ENCODE measurements at regions not wholly inside any gene's neighbourhood (a gene's known extent, or its start where the extent isn't known, plus 50 kb on each side); places are given as distances from the start of the nearest gene placed in this dataset.

- no peak overlapping the region for H3K4me3 Mint-ChIP-seq
- peaks cover 3% of the 10 kb centered on the region for H3K9me3 Mint-ChIP-seq
- DNase-seq (ENCODE audit: low spot score) (no peak), ATAC-seq (no peak)
- H3K27ac Mint-ChIP-seq: no peak overlapping the region
- no peaks in the 10 kb centered on the region for H3K27me3 Mint-ChIP-seq
- no peaks in the 10 kb centered on the region for H3K36me3 Mint-ChIP-seq
- H3K4me1 Mint-ChIP-seq (ENCODE audit: low read depth in 2 of 2): no peaks in the 10 kb centered on the region
These were observed 180.1 kb downstream of the ST6GAL2 start for GRCh38 chr2:106705877-106706276.

GRCh38 chr2:106706283-106706682, 179.7 kb downstream of the ST6GAL2 start:
- Mint-ChIP-seq H3K27ac (no peak overlapping the region), H3K9me3 (peaks cover 3% of the 10 kb centered on the region), H3K4me3 (no peak overlapping the region), H3K4me1 (ENCODE audit: low read depth in 2 of 2) (no peaks in the 10 kb centered on the region), H3K36me3 (no peaks in the 10 kb centered on the region), H3K27me3 (no peaks in the 10 kb centered on the region)
- ATAC-seq (no peak), DNase-seq (ENCODE audit: low spot score) (no peak)

- no peak for ATAC-seq
- no peaks in the 10 kb centered on the region for H3K36me3 Mint-ChIP-seq
- no peaks in the 10 kb centered on the region for H3K27me3 Mint-ChIP-seq
- DNase-seq (ENCODE audit: low spot score): no peak
- no peak overlapping the region for H3K4me3 Mint-ChIP-seq
- H3K9me3 Mint-ChIP-seq: peaks cover 6% of the 10 kb centered on the region
- H3K4me1 Mint-ChIP-seq (ENCODE audit: low read depth in 2 of 2): no peaks in the 10 kb centered on the region
- H3K27ac Mint-ChIP-seq: no peak overlapping the region
These were observed 177.8 kb downstream of the ST6GAL2 start for GRCh38 chr2:106708209-106708608.

- no peak for ATAC-seq
- DNase-seq (ENCODE audit: low spot score): no peak
- H3K27me3 Mint-ChIP-seq: no peaks in the 10 kb centered on the region
- H3K9me3 Mint-ChIP-seq: peaks cover 6% of the 10 kb centered on the region
- no peak overlapping the region for H3K4me3 Mint-ChIP-seq
- H3K4me1 Mint-ChIP-seq (ENCODE audit: low read depth in 2 of 2): no peaks in the 10 kb centered on the region
- H3K27ac Mint-ChIP-seq: no peak overlapping the region
- no peaks in the 10 kb centered on the region for H3K36me3 Mint-ChIP-seq
These were observed 176.7 kb downstream of the ST6GAL2 start for GRCh38 chr2:106709229-106709628.

- no peak for DNase-seq (ENCODE audit: low spot score)
- ATAC-seq: no peak
- Mint-ChIP-seq H3K4me3 (no peak overlapping the region), H3K9me3 (peaks cover 24% of the 10 kb centered on the region), H3K4me1 (ENCODE audit: low read depth in 2 of 2) (no peaks in the 10 kb centered on the region), H3K27ac (no peak overlapping the region), H3K36me3 (peaks cover 4% of the 10 kb centered on the region), H3K27me3 (no peaks in the 10 kb centered on the region)
These were observed 166.7 kb downstream of the ST6GAL2 start for GRCh38 chr2:106719222-106719621.

GRCh38 chr2:106720026-106720425, 165.9 kb downstream of the ST6GAL2 start:
- H3K27ac Mint-ChIP-seq: no peak overlapping the region
- H3K27me3 Mint-ChIP-seq: no peaks in the 10 kb centered on the region
- H3K4me3 Mint-ChIP-seq: no peak overlapping the region
- H3K36me3 Mint-ChIP-seq: peaks cover 4% of the 10 kb centered on the region
- H3K4me1 Mint-ChIP-seq (ENCODE audit: low read depth in 2 of 2): no peaks in the 10 kb centered on the region
- H3K9me3 Mint-ChIP-seq: peaks cover 24% of the 10 kb centered on the region
- DNase-seq (ENCODE audit: low spot score) (no peak), ATAC-seq (no peak)

DNA sequence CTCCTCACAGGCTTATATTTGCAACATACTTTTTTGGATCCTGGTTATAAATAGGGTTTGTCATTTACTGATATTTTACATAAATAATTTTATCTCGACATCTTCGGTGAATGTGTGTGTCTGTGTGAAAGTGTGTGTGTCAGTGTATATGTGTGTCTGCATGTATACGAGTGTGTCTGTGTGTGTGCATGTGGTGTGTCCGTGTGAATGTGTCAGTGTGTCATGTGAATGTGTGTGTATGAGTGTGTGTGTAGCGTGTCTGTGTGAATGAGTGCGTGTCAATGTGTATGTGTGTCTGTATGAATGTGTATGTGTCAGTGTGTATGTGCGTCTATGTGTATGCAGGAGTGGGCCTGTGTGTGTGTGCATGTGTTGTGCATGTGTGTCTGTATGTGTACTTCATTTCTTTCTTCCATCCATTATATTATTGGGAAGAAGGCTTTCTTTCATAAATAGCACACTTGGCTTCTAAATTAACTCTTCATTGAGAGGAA, 161.6 kb downstream of the ST6GAL2 start:
- no peak overlapping the region for H3K27ac Mint-ChIP-seq
- no peaks in the 10 kb centered on the region for H3K27me3 Mint-ChIP-seq
- peaks cover 4% of the 10 kb centered on the region for H3K36me3 Mint-ChIP-seq
- ATAC-seq (no peak), DNase-seq (ENCODE audit: low spot score) (no peak)
- no peaks in the 10 kb centered on the region for H3K4me1 Mint-ChIP-seq (ENCODE audit: low read depth in 2 of 2)
- peaks cover 13% of the 10 kb centered on the region for H3K9me3 Mint-ChIP-seq
- H3K4me3 Mint-ChIP-seq: no peak overlapping the region

DNA sequence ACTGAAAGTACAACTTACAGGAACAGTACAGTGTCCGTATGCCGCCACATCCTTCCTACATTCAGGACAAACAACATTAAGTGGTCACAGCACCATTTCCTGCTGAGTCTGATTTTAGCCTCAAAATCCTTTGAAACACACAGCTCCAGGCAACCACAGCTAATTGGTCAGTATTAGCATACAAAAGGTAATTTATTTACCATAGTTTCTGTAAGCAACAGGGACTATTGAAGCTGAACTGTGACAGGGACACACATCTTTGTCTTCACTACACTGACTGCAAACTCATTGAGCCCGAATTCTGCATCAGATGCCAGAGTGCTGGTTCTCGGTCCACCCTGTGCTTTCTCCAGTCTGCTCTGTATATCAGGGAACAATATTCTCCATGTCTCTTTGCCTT, 151.8 kb downstream of the ST6GAL2 start:
- Mint-ChIP-seq H3K36me3 (peaks cover 4% of the 10 kb centered on the region), H3K9me3 (peaks cover 17% of the 10 kb centered on the region), H3K27me3 (no peaks in the 10 kb centered on the region), H3K27ac (no peak overlapping the region), H3K4me3 (no peak overlapping the region), H3K4me1 (ENCODE audit: low read depth in 2 of 2) (no peaks in the 10 kb centered on the region)
- DNase-seq (ENCODE audit: low spot score): no peak
- no peak for ATAC-seq

DNA sequence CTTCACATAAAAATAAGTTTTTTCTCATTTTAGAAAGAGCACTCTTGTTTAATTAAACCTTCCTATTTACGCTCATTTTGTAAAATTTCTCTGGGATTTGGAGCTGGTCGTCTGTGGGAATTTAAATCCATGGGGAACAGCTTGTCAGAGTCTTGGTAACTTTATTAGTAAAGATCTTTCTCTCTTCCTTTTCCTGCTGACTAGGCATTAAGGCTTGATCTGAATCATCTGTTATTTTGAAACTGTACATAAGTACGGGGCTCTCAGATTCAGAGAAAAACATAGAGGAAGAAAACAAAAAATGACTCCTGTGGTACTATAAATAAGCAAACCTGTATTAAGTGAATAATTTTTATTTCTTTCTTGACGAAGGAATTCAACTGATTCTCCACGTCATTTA, 150.2 kb downstream of the ST6GAL2 start:
- Mint-ChIP-seq H3K9me3 (peaks cover 13% of the 10 kb centered on the region), H3K36me3 (no peaks in the 10 kb centered on the region), H3K4me1 (ENCODE audit: low read depth in 2 of 2) (no peaks in the 10 kb centered on the region), H3K4me3 (no peak overlapping the region), H3K27ac (no peak overlapping the region), H3K27me3 (no peaks in the 10 kb centered on the region)
- ATAC-seq (no peak), DNase-seq (ENCODE audit: low spot score) (no peak)

DNA sequence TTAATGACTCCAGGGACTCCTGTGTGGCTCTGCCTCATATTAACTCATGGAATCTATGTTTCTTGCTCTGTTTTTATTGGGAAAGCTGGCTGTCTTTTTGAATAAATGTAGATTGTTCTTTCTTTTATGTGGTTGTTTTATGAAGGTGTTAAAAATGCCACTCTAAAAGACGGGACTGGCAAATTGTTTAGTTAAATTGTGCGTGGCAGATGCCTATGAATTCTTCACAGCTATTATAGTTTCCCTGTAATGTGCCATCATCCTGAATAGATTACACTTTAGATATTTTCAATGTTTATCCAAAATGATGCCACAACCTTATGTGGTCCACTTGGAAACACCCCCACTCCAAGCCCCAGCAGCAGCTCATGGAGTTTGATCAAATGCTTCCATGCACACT, 149.7 kb downstream of the ST6GAL2 start:
- DNase-seq (ENCODE audit: low spot score): no peak
- Mint-ChIP-seq H3K27ac (no peak overlapping the region), H3K27me3 (no peaks in the 10 kb centered on the region), H3K36me3 (no peaks in the 10 kb centered on the region), H3K9me3 (peaks cover 13% of the 10 kb centered on the region), H3K4me1 (ENCODE audit: low read depth in 2 of 2) (no peaks in the 10 kb centered on the region), H3K4me3 (no peak overlapping the region)
- ATAC-seq: no peak

GRCh38 chr2:106745468-106745867, 140.5 kb downstream of the ST6GAL2 start:
- DNase-seq (ENCODE audit: low spot score): no peak
- no peak for ATAC-seq
- H3K27ac Mint-ChIP-seq: no peak overlapping the region
- no peaks in the 10 kb centered on the region for H3K36me3 Mint-ChIP-seq
- H3K4me1 Mint-ChIP-seq (ENCODE audit: low read depth in 2 of 2): no peaks in the 10 kb centered on the region
- no peaks in the 10 kb centered on the region for H3K27me3 Mint-ChIP-seq
- H3K9me3 Mint-ChIP-seq: no peaks in the 10 kb centered on the region
- H3K4me3 Mint-ChIP-seq: no peak overlapping the region

DNA sequence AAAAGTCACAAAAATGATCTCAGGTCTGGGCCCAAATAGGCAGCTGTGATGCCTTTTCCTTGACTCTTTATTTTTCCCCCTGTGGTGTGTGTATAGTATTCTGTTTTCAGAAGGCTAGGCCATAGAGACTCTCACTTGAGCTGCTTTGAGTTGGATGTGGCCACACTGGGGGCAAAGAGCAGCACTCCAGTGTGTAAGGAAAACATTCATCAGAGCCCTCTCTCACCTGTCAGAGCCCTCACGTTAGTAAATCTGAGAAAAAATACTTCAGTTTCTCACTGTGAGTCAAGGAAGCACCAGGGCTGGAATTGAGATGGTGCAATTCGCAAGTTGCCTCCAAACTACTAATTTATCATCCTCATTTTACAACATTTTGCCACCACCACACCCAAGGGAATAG, 136.1 kb downstream of the ST6GAL2 start:
- Mint-ChIP-seq H3K9me3 (no peaks in the 10 kb centered on the region), H3K4me1 (ENCODE audit: low read depth in 2 of 2) (no peaks in the 10 kb centered on the region), H3K36me3 (no peaks in the 10 kb centered on the region), H3K4me3 (no peak overlapping the region), H3K27ac (no peak overlapping the region), H3K27me3 (no peaks in the 10 kb centered on the region)
- DNase-seq (ENCODE audit: low spot score) (no peak), ATAC-seq (no peak)

All from natural killer cell treated with Interleukin-12 subunit alpha and Interleukin-12 subunit beta and Interleukin-15 and Interleukin-18, amount 100 ng/mL, for 72 hours (primary cell).